ENCODE measurements at regions not wholly inside any gene's neighbourhood (a gene's known extent, or its start where the extent isn't known, plus 50 kb on each side); places are given as distances from the start of the nearest gene placed in this dataset.

DNA sequence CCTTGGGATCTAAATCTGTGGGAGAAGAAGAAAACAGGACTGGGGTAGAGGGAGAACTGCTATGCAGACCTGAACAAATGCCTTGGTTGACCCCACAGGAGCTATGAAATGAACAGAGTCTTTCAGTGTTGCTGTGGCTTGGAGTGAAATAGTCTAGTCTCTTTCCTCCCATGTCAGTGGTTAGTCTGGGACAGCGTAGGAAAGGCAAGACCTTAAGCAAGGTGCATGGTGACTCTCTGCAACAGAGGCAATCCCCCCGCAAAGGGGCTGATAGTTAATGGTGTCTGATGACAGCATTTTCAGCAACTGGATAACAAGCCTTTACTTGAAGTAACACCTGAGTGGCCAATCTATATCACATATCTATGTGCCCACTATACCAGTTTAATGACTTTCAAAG is 62.3 kb downstream of the ARL4A start:
- TF ChIP-seq CTCF (IDR thresholded peaks at IDR 0.05) (no peak), POLR2A (IDR thresholded peaks at IDR 0.05) (no peak), EP300 (IDR thresholded peaks at IDR 0.05) (no peak), POLR2AphosphoS5 (IDR thresholded peaks at IDR 0.05) (no peak)
- Histone ChIP-seq H3K27ac (no peak overlapping the region), H3K36me3 (no peaks in the 10 kb centered on the region), H3K4me3 (no peak overlapping the region), H3K9me3 (no peaks in the 10 kb centered on the region), H3K27me3 (no peaks in the 10 kb centered on the region), H3K4me1 (no peaks in the 10 kb centered on the region)
- 95 to 97% methylated on average over 2 of the region's 2 CpGs for WGBS, 2 donors
- no peak for DNase-seq
- intact Hi-C loops (cut with DNase I), result no loop called here

- no peak for DNase-seq
- no peaks in the 10 kb centered on the region for H3K9me3 ChIP-seq
- H3K4me1 ChIP-seq, result no peaks in the 10 kb centered on the region
- H3K36me3 ChIP-seq, result no peaks in the 10 kb centered on the region
- intact Hi-C loops (cut with DNase I), result no loop called here
- H3K27ac ChIP-seq, result no peak overlapping the region
- WGBS, 2 donors, result 61 to 83% methylated on average over 3 of the region's 3 CpGs
- no peaks in the 10 kb centered on the region for H3K27me3 ChIP-seq
- H3K4me3 ChIP-seq, result no peak overlapping the region
- TF ChIP-seq CTCF (IDR thresholded peaks at IDR 0.05) (no peak), POLR2A (IDR thresholded peaks at IDR 0.05) (no peak), POLR2AphosphoS5 (IDR thresholded peaks at IDR 0.05) (no peak), EP300 (IDR thresholded peaks at IDR 0.05) (no peak)
Measured at GRCh38 chr7:12751764-12752163, 64.3 kb downstream of the ARL4A start.

GRCh38 chr7:12754179-12754578 is 66.7 kb downstream of the ARL4A start:
- Histone ChIP-seq H3K9me3 (no peaks in the 10 kb centered on the region), H3K27me3 (no peaks in the 10 kb centered on the region), H3K4me3 (no peak overlapping the region), H3K4me1 (peaks cover 0 to 5% (median 0%) of the 10 kb centered on the region in 4 donors), H3K36me3 (no peaks in the 10 kb centered on the region), H3K27ac (no peak overlapping the region)
- intact Hi-C loops (cut with DNase I), result no loop called here
- WGBS, 2 donors, result 62 to 77% methylated on average over 3 of the region's 3 CpGs
- DNase-seq, result no peak
- TF ChIP-seq EP300 (IDR thresholded peaks at IDR 0.05) (no peak), CTCF (IDR thresholded peaks at IDR 0.05) (no peak), POLR2AphosphoS5 (IDR thresholded peaks at IDR 0.05) (no peak), POLR2A (IDR thresholded peaks at IDR 0.05) (no peak)

DNA sequence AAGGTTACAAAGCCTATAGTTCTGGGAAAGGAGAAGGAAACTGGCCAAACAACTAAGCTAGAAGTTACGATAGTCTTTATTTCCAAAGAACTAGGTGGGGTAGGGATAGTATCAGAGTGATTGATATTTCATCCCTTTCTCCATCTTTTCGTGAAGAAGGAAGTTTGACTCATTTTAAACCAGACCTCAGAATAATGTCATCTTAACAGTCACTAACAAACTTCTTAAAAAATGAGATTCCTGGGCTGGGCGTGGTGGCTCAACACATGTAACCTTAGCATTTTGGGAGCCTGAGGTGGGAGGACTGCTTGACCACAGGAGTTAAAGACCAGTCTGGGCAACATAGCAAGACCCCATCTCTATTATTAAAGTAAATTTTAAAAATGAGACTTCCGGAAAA is 69.4 kb downstream of the ARL4A start:
- Histone ChIP-seq H3K27ac (no peak overlapping the region), H3K36me3 (no peaks in the 10 kb centered on the region), H3K4me1 (peaks cover 0 to 5% (median 0%) of the 10 kb centered on the region in 4 donors), H3K4me3 (no peak overlapping the region), H3K27me3 (no peaks in the 10 kb centered on the region), H3K9me3 (no peaks in the 10 kb centered on the region)
- intact Hi-C loops (cut with DNase I), result no loop called here
- TF ChIP-seq POLR2A (IDR thresholded peaks at IDR 0.05) (no peak), EP300 (IDR thresholded peaks at IDR 0.05) (no peak), CTCF (IDR thresholded peaks at IDR 0.05) (no peak), POLR2AphosphoS5 (IDR thresholded peaks at IDR 0.05) (no peak)
- no peak for DNase-seq
- 85 to 86% methylated on average over 4 of the region's 4 CpGs for WGBS, 2 donors

GRCh38 chr7:12757443-12757842 is 70.0 kb downstream of the ARL4A start:
- H3K9me3 ChIP-seq, result no peaks in the 10 kb centered on the region
- WGBS, 2 donors, result 60 to 75% methylated on average over 3 of the region's 3 CpGs
- TF ChIP-seq EP300 (IDR thresholded peaks at IDR 0.05), result no peak
- no peak for TF ChIP-seq CTCF (IDR thresholded peaks at IDR 0.05)
- no peak for TF ChIP-seq POLR2A (IDR thresholded peaks at IDR 0.05)
- no peak for TF ChIP-seq POLR2AphosphoS5 (IDR thresholded peaks at IDR 0.05)
- peaks cover 0 to 5% (median 0%) of the 10 kb centered on the region in 4 donors for H3K4me1 ChIP-seq
- H3K36me3 ChIP-seq, result no peaks in the 10 kb centered on the region
- H3K27ac ChIP-seq, result no peak overlapping the region
- no peak for DNase-seq
- intact Hi-C loops (cut with DNase I), result no loop called here
- no peaks in the 10 kb centered on the region for H3K27me3 ChIP-seq
- H3K4me3 ChIP-seq, result no peak overlapping the region

Measured in sigmoid colon (tissue), 6 donors.